ENCODE measurements at regions not wholly inside any gene's neighbourhood (a gene's known extent, or its start where the extent isn't known, plus 50 kb on each side); places are given as distances from the start of the nearest gene placed in this dataset.

- H3K9me3 ChIP-seq (replicated peaks; ENCODE audit: insufficient read depth, low read length), result no peaks in the 10 kb centered on the region
Observed at GRCh38 chr1:106879538-106879937, 176.9 kb upstream of the PRMT6 start.

GRCh38 chr1:106880226-106880625 lies 176.2 kb upstream of the PRMT6 start:
- Histone ChIP-seq H3K79me2 (ENCODE audit: low read length) (no peaks in the 10 kb centered on the region), H3F3A (ENCODE audit: insufficient read depth, low read length) (no peaks in the 10 kb centered on the region), H3K4me1 (ENCODE audit: low read length) (no peaks in the 10 kb centered on the region), H3K36me3 (replicated peaks; ENCODE audit: insufficient read depth, low read length) (no peaks in the 10 kb centered on the region), H3K27ac (ENCODE audit: low read length) (no peak overlapping the region), H3K9me2 (replicated peaks; ENCODE audit: insufficient read depth, low read length) (no peaks in the 10 kb centered on the region), H4K20me1 (ENCODE audit: insufficient read depth, low read length) (no peaks in the 10 kb centered on the region), H3K27me3 (replicated peaks; ENCODE audit: insufficient read depth, low read length) (no peaks in the 10 kb centered on the region), H3K9ac (ENCODE audit: low read length) (no peak overlapping the region), H3K9me3 (replicated peaks; ENCODE audit: insufficient read depth, low read length) (no peaks in the 10 kb centered on the region), H2AFZ (ENCODE audit: low read length) (no peak overlapping the region), H3K4me2 (ENCODE audit: low read depth, low read length) (no peak overlapping the region), H3K4me3 (ENCODE audit: low read length) (no peak overlapping the region)
- TF ChIP-seq EZH2phosphoT487 (IDR thresholded peaks at IDR 0.05; ENCODE audit: low read length) (no peak), CTCF (IDR thresholded peaks at IDR 0.05; ENCODE audit: low read length) (no peak), EZH2 (optimal IDR thresholded peaks at IDR 0.05; ENCODE audit: low read depth, low read length) (no peak)
- no peak for DNase-seq

More at GRCh38 chr1:106879538-106879937, 176.9 kb upstream of the PRMT6 start:
- no peak overlapping the region for H2AFZ ChIP-seq (ENCODE audit: low read length)
- no peaks in the 10 kb centered on the region for H3K79me2 ChIP-seq (ENCODE audit: low read length)
- H3K36me3 ChIP-seq (replicated peaks; ENCODE audit: insufficient read depth, low read length), result no peaks in the 10 kb centered on the region
- H3K9ac ChIP-seq (ENCODE audit: low read length), result no peak overlapping the region
- no peak overlapping the region for H3K27ac ChIP-seq (ENCODE audit: low read length)
- H3K27me3 ChIP-seq (replicated peaks; ENCODE audit: insufficient read depth, low read length), result no peaks in the 10 kb centered on the region
- no peaks in the 10 kb centered on the region for H4K20me1 ChIP-seq (ENCODE audit: insufficient read depth, low read length)
- TF ChIP-seq EZH2 (optimal IDR thresholded peaks at IDR 0.05; ENCODE audit: low read depth, low read length) (no peak), EZH2phosphoT487 (IDR thresholded peaks at IDR 0.05; ENCODE audit: low read length) (no peak), CTCF (IDR thresholded peaks at IDR 0.05; ENCODE audit: low read length) (no peak)
- H3K4me3 ChIP-seq (ENCODE audit: low read length), result no peak overlapping the region
- H3K4me1 ChIP-seq (ENCODE audit: low read length), result no peaks in the 10 kb centered on the region
- H3K9me2 ChIP-seq (replicated peaks; ENCODE audit: insufficient read depth, low read length), result no peaks in the 10 kb centered on the region
- no peaks in the 10 kb centered on the region for H3F3A ChIP-seq (ENCODE audit: insufficient read depth, low read length)
- no peak overlapping the region for H3K4me2 ChIP-seq (ENCODE audit: low read depth, low read length)
- DNase-seq, result no peak

GRCh38 chr1:106883208-106883607 lies 173.3 kb upstream of the PRMT6 start:
- no peak overlapping the region for H2AFZ ChIP-seq (ENCODE audit: low read length)
- TF ChIP-seq EZH2phosphoT487 (IDR thresholded peaks at IDR 0.05; ENCODE audit: low read length) (no peak), CTCF (IDR thresholded peaks at IDR 0.05; ENCODE audit: low read length) (no peak), EZH2 (optimal IDR thresholded peaks at IDR 0.05; ENCODE audit: low read depth, low read length) (no peak)
- H3K9me3 ChIP-seq (replicated peaks; ENCODE audit: insufficient read depth, low read length), result no peaks in the 10 kb centered on the region
- H3K79me2 ChIP-seq (ENCODE audit: low read length), result no peaks in the 10 kb centered on the region
- no peaks in the 10 kb centered on the region for H4K20me1 ChIP-seq (ENCODE audit: insufficient read depth, low read length)
- no peak overlapping the region for H3K4me2 ChIP-seq (ENCODE audit: low read depth, low read length)
- no peak overlapping the region for H3K9ac ChIP-seq (ENCODE audit: low read length)
- H3K27ac ChIP-seq (ENCODE audit: low read length), result no peak overlapping the region
- no peak for DNase-seq
- no peak overlapping the region for H3K4me3 ChIP-seq (ENCODE audit: low read length)
- no peaks in the 10 kb centered on the region for H3F3A ChIP-seq (ENCODE audit: insufficient read depth, low read length)
- H3K36me3 ChIP-seq (replicated peaks; ENCODE audit: insufficient read depth, low read length), result no peaks in the 10 kb centered on the region
- H3K4me1 ChIP-seq (ENCODE audit: low read length), result no peaks in the 10 kb centered on the region
- no peaks in the 10 kb centered on the region for H3K27me3 ChIP-seq (replicated peaks; ENCODE audit: insufficient read depth, low read length)
- H3K9me2 ChIP-seq (replicated peaks; ENCODE audit: insufficient read depth, low read length), result no peaks in the 10 kb centered on the region

All from MM.1S (cell line).